Endothelial cell of umbilical vein (primary cell): ENCODE measurements at regions not wholly inside any gene's neighbourhood (a gene's known extent, or its start where the extent isn't known, plus 50 kb on each side); places are given as distances from the start of the nearest gene placed in this dataset.

Experiments used
- BruUV-seq: library from RNA; stranded (reverse); fragments of 400-500 nt; replicated peaks from 2 replicates; lab custom pipeline; 2021; lab: Mats Ljungman, UMichigan
- CTCF ChIA-PET: fragments of 300-600, 350-600 bp; sonication (Branson Sonifier 250); formaldehyde crosslinking; loops from one replicate; lab custom pipeline; 2021; ENCODE audit warnings: antibody characterized with exemption, inconsistent platforms; lab: Charles Lee
- POLR2A ChIA-PET: fragments of 300-600, 350-600 bp; sonication (Branson Sonifier 250); formaldehyde crosslinking; loops from one replicate; lab custom pipeline; 2021; ENCODE audit warnings: antibody characterized with exemption, inconsistent platforms; lab: Charles Lee
- DNase-seq: peaks from one replicate; pipeline ENCODE4 v3.0.0-alpha.2; 2011; ENCODE audit warnings: low read depth, low spot score
- FAIRE-seq: peaks from 2 replicates; lab custom pipeline; 2011; peaks lifted over from hg19 to GRCh38; lab: Jason Lieb, UNC
- H2AFZ ChIP-seq: 2 replicates; pipeline ENCODE4 v1.6.0; 2012; ENCODE audit warnings: low read depth, low read length, control low read depth, inconsistent platforms
- H3K27ac ChIP-seq: 2 replicates; pipeline ENCODE4 v1.5.1; 2011; ENCODE audit warnings: low read depth, mild to moderate bottlenecking, control low read depth, low read length, moderate library complexity; ENCODE audit not compliant: insufficient read depth
- H3K27me3 ChIP-seq, 2 experiments: 2 replicates each; pipeline versions ENCODE4 v1.6.0 to v1.6.1; 2011; ENCODE audit warnings: low read length in 2 of 2, mixed read lengths in 1 of 2; ENCODE audit not compliant: control insufficient read depth in 2 of 2, insufficient read depth in 2 of 2
- H3K36me3 ChIP-seq, 2 experiments: 2 replicates in 1 of 2; 3 replicates in 1 of 2; pipeline ENCODE4 v1.5.1; 2011; ENCODE audit warnings: low read length in 2 of 2, mild to moderate bottlenecking in 1 of 2, moderate library complexity in 1 of 2; ENCODE audit not compliant: control insufficient read depth in 2 of 2, insufficient read depth in 2 of 2; ENCODE audit errors: extremely low read depth in 1 of 2
- H3K4me1 ChIP-seq: 3 replicates; pipeline ENCODE4 v1.5.1; 2011; ENCODE audit warnings: mild to moderate bottlenecking, low read length; ENCODE audit not compliant: control insufficient read depth, insufficient read depth; ENCODE audit errors: extremely low read depth
- H3K4me2 ChIP-seq: 2 replicates; pipeline ENCODE4 v1.6.1; 2011; ENCODE audit warnings: low read length, control low read depth, mixed read lengths; ENCODE audit not compliant: insufficient read depth
- H3K4me3 ChIP-seq, 3 experiments: fragments of 200-600 bp in 1 of 3; sonication (generic), shearing (Covaris generic) in 1 of 3; replicated peaks in 1 of 3; 2 replicates each; pipeline ENCODE4 v1.5.1; 2011 to 2016; ENCODE audit warnings: control low read depth in 3 of 3, low read length in 3 of 3, mild to moderate bottlenecking in 2 of 3, inconsistent platforms in 1 of 3, low read depth in 1 of 3, moderate library complexity in 1 of 3; ENCODE audit not compliant: insufficient read depth in 1 of 3
- H3K79me2 ChIP-seq: 2 replicates; pipeline ENCODE4 v1.6.0; 2012; ENCODE audit warnings: low read length, inconsistent platforms; ENCODE audit not compliant: control insufficient read depth, insufficient read depth
- H3K9ac ChIP-seq: replicated peaks from 2 replicates; pipeline ENCODE3; 2011; ENCODE audit warnings: low read length, control low read depth; ENCODE audit not compliant: insufficient read depth; ENCODE audit errors: extremely low read depth
- H3K9me1 ChIP-seq: replicated peaks from 3 replicates; pipeline ENCODE4 v1.6.0; 2011; ENCODE audit warnings: mild to moderate bottlenecking, low read length; ENCODE audit not compliant: control insufficient read depth, insufficient read depth; ENCODE audit errors: extremely low read depth
- H3K9me3 ChIP-seq: replicated peaks from 2 replicates; pipeline ENCODE4 v1.5.1; 2012; ENCODE audit warnings: low read length, inconsistent platforms; ENCODE audit not compliant: control insufficient read depth, insufficient read depth
- H4K20me1 ChIP-seq: replicated peaks from 2 replicates; pipeline ENCODE3; 2011; ENCODE audit warnings: mild to moderate bottlenecking, low read length; ENCODE audit not compliant: control insufficient read depth, insufficient read depth; ENCODE audit errors: extremely low read depth
- EZH2 ChIP-seq: IDR thresholded peaks from 2 replicates; pipeline ENCODE4 v1.6.1; 2012; ENCODE audit warnings: borderline replicate concordance, low read depth, mild to moderate bottlenecking, moderate library complexity, low read length, inconsistent platforms; ENCODE audit not compliant: severe bottlenecking
- FOS ChIP-seq: IDR thresholded peaks from 2 replicates; pipeline ENCODE4 v1.6.1; 2011; ENCODE audit warnings: mild to moderate bottlenecking, low read length, moderate library complexity, borderline replicate concordance; ENCODE audit not compliant: insufficient read depth
- GATA2 ChIP-seq: IDR thresholded peaks from 2 replicates; pipeline ENCODE4 v1.7.0; 2011; ENCODE audit warnings: low read depth, mild to moderate bottlenecking, moderate library complexity, mixed read lengths, low read length; ENCODE audit not compliant: insufficient read length, insufficient read depth
- JUN ChIP-seq: IDR thresholded peaks from 2 replicates; pipeline ENCODE4 v1.6.1; 2011; ENCODE audit warnings: borderline replicate concordance, low read depth; ENCODE audit not compliant: insufficient read length, insufficient read depth
- MYC ChIP-seq: IDR thresholded peaks from one replicate; pipeline ENCODE4 v1.6.1; 2011; ENCODE audit warnings: mild to moderate bottlenecking, low read depth, low read length
- POLR2A ChIP-seq: IDR thresholded peaks from 2 replicates; pipeline ENCODE4 v1.6.1; 2012; ENCODE audit warnings: low read depth, mild to moderate bottlenecking, control low read depth, low read length
- POLR2AphosphoS5 ChIP-seq: IDR thresholded peaks from 2 replicates; pipeline ENCODE4 v1.6.1; 2012; ENCODE audit warnings: low read depth, mild to moderate bottlenecking, control low read depth, low read length, moderate library complexity; ENCODE audit not compliant: insufficient read depth
- dilution Hi-C: fragments of 300-500 bp; cut with MboI; formaldehyde crosslinking; loops from one replicate; pipeline ENCODE4 v1.15.0; 2019; ENCODE audit warnings: low sequenced_read_pairs; ENCODE audit not compliant: extremely low pct_ligation_motif_present
- intact Hi-C: fragments of 100-400 bp; cut with micrococcal nuclease; formaldehyde crosslinking; loops from one replicate; pipeline ENCODE4 v1.10.0; 2022
- TF ChIP-seq, protein P1 (sequence below): IDR thresholded peaks from 2 replicates; pipeline ENCODE4 v1.6.1; 2011; ENCODE audit not compliant: insufficient read depth, insufficient read length
- TF ChIP-seq, protein P2 (sequence below), 2 donors: IDR thresholded peaks; 1 replicate in 1 of 2; 2 replicates in 1 of 2; pipeline ENCODE4 v1.5.1; 2011; ENCODE audit warnings: low read length in 2 of 2, mild to moderate bottlenecking in 2 of 2, moderate library complexity in 2 of 2, control low read depth in 1 of 2, inconsistent platforms in 1 of 2, low read depth in 1 of 2; ENCODE audit not compliant: insufficient read depth in 1 of 2; ENCODE audit errors: extremely low read depth in 1 of 2

DNA sequence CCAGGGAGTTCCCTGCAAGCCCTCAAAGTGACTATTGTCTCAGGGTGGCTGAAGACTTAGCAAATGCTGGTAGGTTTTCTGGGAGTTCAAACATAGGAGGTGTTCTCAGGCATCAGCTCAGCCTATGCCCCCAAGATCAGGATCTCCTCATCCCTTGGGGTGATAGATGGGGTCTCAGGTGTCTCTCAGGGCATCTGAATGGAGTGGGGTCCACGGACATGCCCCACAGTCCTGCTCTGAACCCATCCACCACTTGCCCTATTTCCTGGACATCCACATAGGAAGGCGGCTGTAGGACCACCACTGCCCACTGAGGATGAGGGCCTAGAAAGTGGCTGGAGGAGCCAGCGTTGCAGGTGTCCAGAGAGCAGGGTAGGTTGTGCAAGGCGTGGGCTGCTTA lies 287.0 kb upstream of the CXCR4 start:
- Histone ChIP-seq H3K4me2 (no peak overlapping the region), H4K20me1 (no peaks in the 10 kb centered on the region), H3K27me3 (no peaks in the 10 kb centered on the region), H3K9ac (no peak overlapping the region), H3K9me3 (no peaks in the 10 kb centered on the region), H3K9me1 (no peaks in the 10 kb centered on the region), H2AFZ (no peak overlapping the region), H3K36me3 (no peaks in the 10 kb centered on the region), H3K4me3 (no peak overlapping the region), H3K4me1 (no peaks in the 10 kb centered on the region), H3K27ac (no peak overlapping the region), H3K79me2 (no peaks in the 10 kb centered on the region)
- ChIA-PET POLR2A (no interaction called here), CTCF (no interaction called here)
- intact Hi-C loops (no loop called here), dilution Hi-C loops (no loop called here)
- BruUV-seq: no TSS peak
- TF ChIP-seq, protein P1, sequence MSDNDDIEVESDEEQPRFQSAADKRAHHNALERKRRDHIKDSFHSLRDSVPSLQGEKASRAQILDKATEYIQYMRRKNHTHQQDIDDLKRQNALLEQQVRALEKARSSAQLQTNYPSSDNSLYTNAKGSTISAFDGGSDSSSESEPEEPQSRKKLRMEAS: no peak
- TF ChIP-seq EZH2 (no peak), POLR2A (no peak), GATA2 (no peak), POLR2AphosphoS5 (no peak), FOS (no peak), MYC (no peak), JUN (no peak)
- TF ChIP-seq, protein P2, sequence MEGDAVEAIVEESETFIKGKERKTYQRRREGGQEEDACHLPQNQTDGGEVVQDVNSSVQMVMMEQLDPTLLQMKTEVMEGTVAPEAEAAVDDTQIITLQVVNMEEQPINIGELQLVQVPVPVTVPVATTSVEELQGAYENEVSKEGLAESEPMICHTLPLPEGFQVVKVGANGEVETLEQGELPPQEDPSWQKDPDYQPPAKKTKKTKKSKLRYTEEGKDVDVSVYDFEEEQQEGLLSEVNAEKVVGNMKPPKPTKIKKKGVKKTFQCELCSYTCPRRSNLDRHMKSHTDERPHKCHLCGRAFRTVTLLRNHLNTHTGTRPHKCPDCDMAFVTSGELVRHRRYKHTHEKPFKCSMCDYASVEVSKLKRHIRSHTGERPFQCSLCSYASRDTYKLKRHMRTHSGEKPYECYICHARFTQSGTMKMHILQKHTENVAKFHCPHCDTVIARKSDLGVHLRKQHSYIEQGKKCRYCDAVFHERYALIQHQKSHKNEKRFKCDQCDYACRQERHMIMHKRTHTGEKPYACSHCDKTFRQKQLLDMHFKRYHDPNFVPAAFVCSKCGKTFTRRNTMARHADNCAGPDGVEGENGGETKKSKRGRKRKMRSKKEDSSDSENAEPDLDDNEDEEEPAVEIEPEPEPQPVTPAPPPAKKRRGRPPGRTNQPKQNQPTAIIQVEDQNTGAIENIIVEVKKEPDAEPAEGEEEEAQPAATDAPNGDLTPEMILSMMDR (IDR thresholded peaks at IDR 0.05; ENCODE audit: extremely low read depth in 1 of 2, insufficient read depth in 1 of 2, low read depth in 1 of 2, low read length in 2 of 2): no peak
- FAIRE-seq (no peak), DNase-seq (no peak)
